Nucleus accumbens (tissue), 56 donors: ENCODE measurements at regions not wholly inside any gene's neighbourhood (a gene's known extent, or its start where the extent isn't known, plus 50 kb on each side); places are given as distances from the start of the nearest gene placed in this dataset.
A peak's percentile ranks its signal among the peaks of the same experiment; 100 is the strongest.
"Not testable (repeated sequence)": the region's sequence is repeated elsewhere in the genome, so short reads cannot be mapped to it uniquely, and the experiment has no call there.

Source experiments
- DNase-seq, 56 donors: peaks; one replicate each; lab custom pipeline; 2025; lab: John Stamatoyannopoulos, UW

DNA sequence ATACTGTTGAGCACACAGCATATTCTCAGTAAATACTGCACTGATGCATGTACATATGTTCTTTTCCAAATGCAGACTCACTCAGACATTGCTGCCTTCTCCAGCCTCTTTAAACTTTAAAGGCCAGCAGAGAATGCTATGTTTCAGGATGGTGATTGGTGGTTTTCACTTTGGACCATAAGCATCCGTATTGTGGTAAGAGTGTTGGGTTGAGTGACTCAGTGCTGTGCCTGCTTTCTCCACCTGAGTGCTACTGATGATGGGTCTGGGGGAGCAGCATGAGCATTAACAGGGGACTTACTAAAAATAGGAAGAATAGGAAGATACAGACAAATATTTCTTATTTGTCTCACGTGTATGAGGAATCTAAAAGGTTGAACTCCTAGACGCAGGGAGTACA is 56.3 kb upstream of the ZNF92 start:
- no peak for DNase-seq

DNA sequence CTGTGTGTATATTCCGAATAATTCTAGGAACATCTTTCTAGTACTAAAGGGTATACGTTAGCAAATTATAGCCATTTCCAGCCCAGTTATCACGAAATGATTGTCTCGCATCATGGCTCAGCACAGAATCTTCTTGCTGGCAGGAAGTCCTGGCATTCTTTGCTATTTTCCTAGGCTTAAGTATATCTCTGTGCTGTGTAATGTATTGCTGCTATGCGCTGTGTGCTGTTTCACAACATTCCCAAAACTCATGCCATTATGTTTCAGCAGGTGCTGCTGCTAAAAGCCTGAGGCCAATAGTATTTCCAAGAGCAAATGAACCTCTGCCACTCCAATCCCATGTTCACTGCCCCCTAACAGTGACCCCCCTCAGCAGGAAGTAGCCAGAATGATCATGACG is 62.9 kb upstream of the ZNF92 start:
- DNase-seq = no peak

GRCh38 chr7:65308300-65308678 is 65.4 kb upstream of the ZNF92 start:
- DNase-seq = no peak

GRCh38 chr7:65307651-65308299 is 65.9 kb upstream of the ZNF92 start:
- DNase-seq = peak in 42 of 56 donors; percentile 1 to 66 (median 18)

DNA sequence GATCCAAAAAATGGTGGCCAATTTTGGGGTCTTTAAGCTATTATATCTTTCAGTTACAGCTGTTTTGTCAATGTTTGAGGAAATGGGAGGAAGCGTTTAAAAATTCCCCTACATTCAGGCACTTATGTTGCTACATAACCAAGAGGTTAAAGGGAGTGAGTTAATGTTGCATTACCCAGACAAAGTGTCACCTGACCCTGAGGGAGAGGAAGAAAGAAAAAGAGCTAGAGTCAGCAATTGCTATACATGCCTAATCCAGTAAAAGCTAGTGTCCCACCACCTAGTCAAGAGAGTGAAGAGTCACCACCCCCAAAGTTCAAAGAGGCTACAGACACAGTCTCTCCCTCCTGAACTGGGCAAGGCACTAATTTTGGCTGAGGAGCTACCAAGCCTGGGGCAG is 69.5 kb upstream of the ZNF92 start:
- no peak for DNase-seq

DNA sequence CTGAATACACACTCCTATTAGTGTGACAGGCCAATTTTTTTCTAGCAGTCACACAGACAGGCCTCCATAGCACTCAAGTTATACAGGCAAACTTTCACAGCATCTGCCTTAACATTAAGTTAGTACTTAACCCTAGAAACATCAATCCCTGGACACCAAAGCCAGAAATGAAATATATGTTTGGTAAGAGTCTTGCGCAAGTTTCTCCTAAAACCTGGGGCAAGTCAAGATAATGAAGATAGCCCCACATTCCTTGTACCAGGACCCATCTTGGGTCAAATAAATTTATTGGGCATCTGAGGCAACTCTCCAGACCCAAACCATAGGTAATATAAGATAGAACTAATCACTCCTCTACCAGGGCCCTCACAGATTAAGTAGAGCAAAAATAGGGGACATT is 70.8 kb upstream of the ZNF92 start:
- DNase-seq = no peak

DNA sequence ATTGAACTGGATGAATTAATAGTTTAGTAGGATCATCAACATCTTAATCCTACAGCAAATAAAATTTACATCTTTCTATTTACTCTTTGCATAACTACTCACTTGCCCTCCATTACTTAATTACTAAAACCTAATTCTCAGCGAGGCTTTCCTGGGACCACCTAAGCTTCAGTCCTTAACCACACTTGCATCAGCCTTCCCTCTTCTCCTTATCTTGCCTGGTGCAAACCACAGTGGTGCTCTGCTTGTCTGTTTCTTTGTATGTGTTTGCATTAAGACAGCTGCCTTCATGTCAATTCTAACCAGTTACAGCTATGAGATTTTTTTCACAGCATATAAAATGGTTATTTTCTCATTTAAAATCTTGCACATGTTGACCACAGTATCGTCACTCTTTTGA is 72.6 kb upstream of the ZNF92 start:
- DNase-seq = no peak

DNA sequence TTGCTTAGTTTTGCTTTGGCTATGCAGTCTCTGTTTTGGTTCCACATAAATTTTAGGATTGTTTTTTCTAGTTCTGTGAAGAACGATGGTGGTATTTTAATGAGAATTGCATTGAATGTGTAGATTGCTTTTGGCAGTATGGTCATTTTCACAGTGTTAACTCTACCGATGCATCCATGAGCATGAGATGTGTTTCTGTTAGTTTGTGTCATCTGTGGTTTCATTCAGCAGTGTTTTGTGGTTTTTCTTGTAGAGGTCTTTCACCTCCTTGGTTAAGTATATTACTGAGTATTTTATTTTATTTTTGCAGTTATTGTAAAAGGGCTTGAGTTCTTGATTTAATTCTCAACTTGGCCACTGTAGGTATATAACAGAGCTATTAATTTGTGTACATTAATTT is 78.2 kb upstream of the ZNF92 start:
- no peak for DNase-seq

DNA sequence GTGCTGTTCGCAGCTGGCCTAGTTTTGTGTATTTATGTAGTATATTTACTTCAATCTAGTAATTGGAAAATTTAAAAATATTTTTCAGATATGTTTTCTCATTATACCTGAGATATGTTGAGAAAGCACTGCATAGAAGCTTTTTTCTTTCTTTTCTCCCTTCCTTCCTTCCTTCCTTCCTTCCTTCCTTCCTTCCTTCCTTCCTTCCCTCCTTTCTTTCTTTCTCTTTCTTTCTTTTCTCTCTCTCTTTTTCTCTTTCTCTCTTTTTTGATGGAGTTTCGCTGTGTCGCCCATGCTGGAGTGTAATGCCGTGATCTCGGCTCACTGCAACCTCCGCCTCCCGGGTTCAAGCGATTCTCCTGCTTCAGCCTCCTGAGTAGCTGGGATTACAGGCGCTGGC is 83.3 kb upstream of the ZNF92 start:
- DNase-seq = not testable (repeated sequence)

GRCh38 chr7:65287023-65287422 is 86.6 kb upstream of the ZNF92 start:
- DNase-seq = no peak

- no peak for DNase-seq
Observed at GRCh38 chr7:65285906-65286864, 87.5 kb upstream of the ZNF92 start.

DNA sequence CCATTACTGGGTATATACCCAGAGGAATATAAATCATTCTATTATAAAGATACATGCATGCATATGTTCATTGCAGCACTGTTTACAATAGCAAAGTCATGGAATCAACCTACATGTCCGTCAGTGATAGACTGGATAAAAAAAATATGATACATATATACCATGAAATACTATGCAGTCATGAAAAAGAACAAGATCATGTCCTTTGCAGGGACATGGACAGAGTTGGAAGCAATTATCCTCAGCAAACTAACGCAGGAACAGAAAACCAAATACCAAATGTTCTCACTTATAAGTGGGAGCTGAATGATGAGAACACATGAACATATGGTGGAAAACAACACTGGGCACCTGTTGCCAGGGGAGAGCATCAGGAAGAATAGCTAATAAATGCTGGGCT is 88.4 kb upstream of the ZNF92 start:
- not testable (repeated sequence) for DNase-seq

- no peak for DNase-seq
Observed at GRCh38 chr7:65279795-65280194, 93.9 kb upstream of the ZNF92 start.

DNA sequence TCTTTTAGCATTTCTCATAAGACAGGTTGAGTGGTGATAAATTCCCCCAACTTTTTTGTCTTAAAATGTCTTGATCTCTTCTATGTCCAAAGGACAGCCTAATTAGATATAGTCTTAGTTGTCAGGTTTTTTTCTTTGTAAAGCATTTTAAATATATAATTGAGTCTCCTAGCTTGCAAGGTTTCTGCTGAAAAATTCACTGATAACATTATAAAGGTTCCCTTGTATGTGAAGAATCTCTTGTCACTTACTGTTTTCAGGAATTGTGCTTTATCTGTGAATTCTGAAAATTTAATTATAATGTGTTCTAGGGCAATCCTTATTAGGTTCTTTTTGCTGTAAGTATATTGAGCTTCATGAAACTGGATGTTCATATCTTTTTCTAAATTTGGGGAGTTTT is 96.8 kb upstream of the ZNF92 start:
- no peak for DNase-seq

DNA sequence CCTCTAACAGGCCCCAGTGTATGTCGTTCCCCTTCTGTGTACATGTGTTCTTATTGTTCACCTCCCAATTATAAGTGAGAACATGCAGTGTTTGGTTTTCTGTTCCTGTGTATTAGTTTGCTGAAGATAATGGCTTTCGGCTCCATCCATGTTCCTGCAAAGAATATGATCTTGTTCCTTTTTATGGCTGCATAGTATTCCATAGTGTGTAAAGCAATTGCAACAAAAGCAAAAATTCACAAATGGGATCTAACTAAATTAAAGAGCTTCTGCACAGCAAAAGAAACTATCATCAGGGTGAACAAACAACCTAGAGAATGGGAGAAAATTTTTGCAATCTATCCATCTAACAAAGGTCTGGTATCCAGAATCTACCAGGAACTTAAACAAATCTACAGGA is 102.2 kb upstream of the ZNF92 start:
- DNase-seq = not testable (repeated sequence)

DNA sequence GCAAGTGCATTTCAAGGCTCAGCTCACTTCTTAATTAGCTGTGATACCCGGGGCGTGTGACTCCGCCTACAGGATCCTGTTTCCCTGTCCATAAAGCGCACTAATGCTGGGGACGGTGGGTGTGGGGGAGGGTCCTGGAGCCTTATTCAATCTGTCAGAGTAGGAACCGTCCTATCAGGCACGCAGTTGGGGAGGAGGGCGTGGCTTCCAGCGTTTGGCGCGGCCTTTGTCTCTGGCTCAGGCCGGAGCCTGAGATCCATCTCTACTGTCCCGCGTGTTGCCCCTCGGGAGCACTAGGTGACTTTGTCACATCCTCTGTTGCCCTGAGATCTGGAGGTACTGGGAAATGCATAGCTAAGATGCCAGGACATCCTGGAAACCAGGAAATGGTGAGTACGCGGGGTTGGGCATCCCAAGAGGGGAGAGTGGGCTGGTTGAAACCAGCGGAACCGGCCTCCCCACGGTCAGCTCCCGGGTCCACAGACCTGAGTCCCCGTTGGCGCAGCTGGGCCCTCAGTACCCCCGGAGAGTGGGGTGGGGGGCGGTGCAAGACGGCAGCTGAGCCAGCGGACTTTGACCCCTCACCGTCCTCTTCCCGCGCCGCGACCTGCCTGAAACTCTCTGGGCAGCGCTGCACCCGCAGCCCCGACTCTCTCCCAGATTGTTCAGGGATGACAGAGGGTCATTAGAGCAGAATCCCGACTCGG is 104.4 kb upstream of the ZNF92 start:
- DNase-seq = peak in 9 of 56 donors; percentile 7 to 34 (median 14)

DNA sequence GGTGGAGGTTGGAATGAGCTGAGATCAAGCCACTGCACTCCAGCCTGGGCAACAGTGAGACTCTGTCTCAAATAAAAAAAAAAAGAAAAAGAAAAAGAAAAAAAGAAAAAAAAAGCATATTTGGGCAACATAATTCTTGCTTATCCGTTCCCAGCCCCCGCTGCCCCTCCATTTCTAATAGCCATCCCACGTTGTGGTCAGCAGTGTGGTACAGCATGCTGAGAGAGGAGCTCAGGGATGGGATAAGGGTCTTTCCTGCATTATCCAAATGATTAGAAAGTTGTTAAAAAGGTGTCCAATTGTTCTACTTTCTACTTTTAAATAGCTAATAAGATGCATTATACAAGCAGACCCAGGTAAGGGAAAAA is 104.9 kb upstream of the ZNF92 start:
- no peak for DNase-seq

GRCh38 chr7:65265933-65266519 is 107.6 kb upstream of the ZNF92 start:
- DNase-seq = no peak

DNA sequence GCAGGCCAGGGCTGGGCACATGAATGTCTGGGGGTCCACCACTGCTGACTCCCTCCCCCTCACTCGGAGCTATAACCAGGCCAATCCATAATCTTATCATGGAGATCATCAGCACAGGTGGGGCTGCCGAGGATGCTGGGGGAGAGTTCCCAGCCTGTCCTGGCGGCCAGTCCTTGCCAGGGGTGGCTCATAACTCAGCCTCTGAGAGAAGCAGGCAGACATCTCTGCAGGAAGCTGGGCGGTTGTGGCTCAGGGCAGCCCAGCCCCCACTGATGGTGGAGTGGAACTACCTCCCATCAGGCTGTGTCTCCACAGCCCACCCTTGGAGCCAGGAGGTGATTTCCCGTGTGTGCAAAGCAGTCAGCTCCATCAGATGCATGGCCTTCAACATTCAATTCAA is 109.4 kb upstream of the ZNF92 start:
- no peak for DNase-seq

GRCh38 chr7:65260673-65261072 is 113.0 kb upstream of the ZNF92 start:
- DNase-seq = not testable (repeated sequence)
